ENCODE measurements at regions not wholly inside any gene's neighbourhood (a gene's known extent, or its start where the extent isn't known, plus 50 kb on each side); places are given as distances from the start of the nearest gene placed in this dataset.

DNA sequence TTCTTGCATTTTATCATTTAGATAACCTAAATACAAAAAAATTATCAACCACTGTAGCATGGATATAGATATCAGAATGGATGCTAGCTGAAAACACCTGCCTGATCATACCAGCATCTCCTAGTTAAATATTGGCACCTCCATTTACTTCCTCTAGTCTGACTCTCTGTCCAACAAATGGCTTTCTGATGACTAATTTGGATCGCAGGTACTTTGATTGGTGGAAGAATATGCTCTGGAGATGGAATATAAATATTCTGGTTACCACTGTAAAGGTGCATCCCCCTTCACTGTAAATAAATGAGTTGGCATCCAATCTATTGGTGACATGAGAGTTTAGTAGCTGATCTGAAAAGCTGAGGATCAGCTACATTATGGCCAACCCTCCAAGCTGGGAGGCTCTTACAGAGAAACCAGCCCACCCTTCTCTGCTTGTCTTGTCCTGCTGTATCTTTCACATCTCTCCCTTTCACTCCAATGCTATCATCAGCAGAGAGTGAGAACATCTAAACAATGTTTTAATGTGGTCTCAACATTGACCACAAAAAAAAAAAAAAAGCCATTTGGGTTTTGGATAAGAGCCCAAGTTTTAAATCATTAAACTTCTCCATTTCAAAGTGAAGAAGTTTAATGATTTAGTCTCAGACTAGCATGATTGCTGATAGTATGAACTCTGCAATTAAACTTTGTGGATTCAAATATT lies 90.5 kb downstream of the PMAIP1 start:
- DNase-seq (ENCODE audit: low read depth): no peak
- no peak overlapping the region for H3K4me3 ChIP-seq (ENCODE audit: low read depth, low read length)
- TF ChIP-seq, protein P1, sequence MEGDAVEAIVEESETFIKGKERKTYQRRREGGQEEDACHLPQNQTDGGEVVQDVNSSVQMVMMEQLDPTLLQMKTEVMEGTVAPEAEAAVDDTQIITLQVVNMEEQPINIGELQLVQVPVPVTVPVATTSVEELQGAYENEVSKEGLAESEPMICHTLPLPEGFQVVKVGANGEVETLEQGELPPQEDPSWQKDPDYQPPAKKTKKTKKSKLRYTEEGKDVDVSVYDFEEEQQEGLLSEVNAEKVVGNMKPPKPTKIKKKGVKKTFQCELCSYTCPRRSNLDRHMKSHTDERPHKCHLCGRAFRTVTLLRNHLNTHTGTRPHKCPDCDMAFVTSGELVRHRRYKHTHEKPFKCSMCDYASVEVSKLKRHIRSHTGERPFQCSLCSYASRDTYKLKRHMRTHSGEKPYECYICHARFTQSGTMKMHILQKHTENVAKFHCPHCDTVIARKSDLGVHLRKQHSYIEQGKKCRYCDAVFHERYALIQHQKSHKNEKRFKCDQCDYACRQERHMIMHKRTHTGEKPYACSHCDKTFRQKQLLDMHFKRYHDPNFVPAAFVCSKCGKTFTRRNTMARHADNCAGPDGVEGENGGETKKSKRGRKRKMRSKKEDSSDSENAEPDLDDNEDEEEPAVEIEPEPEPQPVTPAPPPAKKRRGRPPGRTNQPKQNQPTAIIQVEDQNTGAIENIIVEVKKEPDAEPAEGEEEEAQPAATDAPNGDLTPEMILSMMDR (conservative IDR thresholded peaks at IDR 0.05; ENCODE audit: low read depth, low read length): no peak

GRCh38 chr18:59988098-59988706 lies 88.4 kb downstream of the PMAIP1 start:
- no peak overlapping the region for H3K4me3 ChIP-seq (ENCODE audit: low read depth, low read length)
- TF ChIP-seq, protein P1 (conservative IDR thresholded peaks at IDR 0.05; ENCODE audit: low read depth, low read length): peak; percentile 94
- peak; percentile 86 for DNase-seq (ENCODE audit: low read depth)

GRCh38 chr18:59987102-59987501 lies 87.3 kb downstream of the PMAIP1 start:
- TF ChIP-seq, protein P1 (conservative IDR thresholded peaks at IDR 0.05; ENCODE audit: low read depth, low read length): no peak
- no peak overlapping the region for H3K4me3 ChIP-seq (ENCODE audit: low read depth, low read length)
- DNase-seq (ENCODE audit: low read depth): no peak

DNA sequence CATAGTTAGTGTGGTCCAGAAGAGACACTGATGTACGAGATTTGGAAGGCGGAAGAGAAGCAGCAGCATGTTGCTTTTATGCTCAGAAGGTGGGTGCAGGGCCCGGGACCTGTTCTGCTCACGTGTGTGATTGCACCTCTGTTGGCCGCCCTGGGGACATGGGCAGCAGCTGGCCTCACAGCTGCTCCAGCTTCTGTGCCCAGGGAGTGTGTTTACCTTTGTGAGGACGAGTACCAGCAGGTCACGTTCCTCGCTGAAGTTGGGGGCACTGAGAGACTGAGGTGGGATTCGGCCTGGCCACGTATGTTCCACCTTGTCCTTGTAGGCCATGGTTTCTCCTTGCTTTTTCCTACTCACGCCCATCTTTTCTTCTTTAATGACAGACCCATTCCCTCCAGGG lies 86.3 kb downstream of the PMAIP1 start:
- H3K4me3 ChIP-seq (ENCODE audit: low read depth, low read length): no peak overlapping the region
- DNase-seq (ENCODE audit: low read depth): no peak
- TF ChIP-seq, protein P1 (conservative IDR thresholded peaks at IDR 0.05; ENCODE audit: low read depth, low read length): no peak

- H3K4me3 ChIP-seq (ENCODE audit: low read depth, low read length): no peak overlapping the region
- TF ChIP-seq, protein P1 (conservative IDR thresholded peaks at IDR 0.05; ENCODE audit: low read depth, low read length): no peak
- no peak for DNase-seq (ENCODE audit: low read depth)
These were observed 85.5 kb downstream of the PMAIP1 start for GRCh38 chr18:59985289-59985688.

- no peak for DNase-seq (ENCODE audit: low read depth)
- no peak overlapping the region for H3K4me3 ChIP-seq (ENCODE audit: low read depth, low read length)
- TF ChIP-seq, protein P1 (conservative IDR thresholded peaks at IDR 0.05; ENCODE audit: low read depth, low read length): no peak
These were observed 83.7 kb downstream of the PMAIP1 start for GRCh38 chr18:59983506-59983905.

DNA sequence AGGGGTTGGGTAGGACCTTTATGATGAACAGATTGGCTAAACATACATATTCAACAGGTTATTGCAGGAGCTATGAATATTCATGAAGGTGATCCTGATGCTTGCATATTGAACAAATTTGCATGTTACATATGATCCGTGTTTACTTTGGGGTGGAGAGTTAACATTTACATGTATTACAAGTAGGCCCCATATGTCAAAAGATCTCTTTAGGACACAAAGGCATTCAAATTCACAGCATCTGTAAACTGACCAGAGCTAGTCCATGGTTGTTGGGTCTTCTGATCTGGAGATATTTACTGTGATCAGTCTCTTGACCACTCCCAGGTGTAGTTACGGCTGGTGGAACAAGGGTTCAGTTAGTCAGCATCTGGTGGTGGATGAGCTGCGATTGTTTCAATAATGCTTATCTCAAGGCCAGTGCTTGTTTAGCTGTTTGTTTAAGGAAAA lies 80.4 kb downstream of the PMAIP1 start:
- TF ChIP-seq, protein P1 (conservative IDR thresholded peaks at IDR 0.05; ENCODE audit: low read depth, low read length): no peak
- no peak overlapping the region for H3K4me3 ChIP-seq (ENCODE audit: low read depth, low read length)
- no peak for DNase-seq (ENCODE audit: low read depth)

Data from choroid plexus epithelial cell (primary cell).